ENCODE measurements at regions not wholly inside any gene's neighbourhood (a gene's known extent, or its start where the extent isn't known, plus 50 kb on each side); places are given as distances from the start of the nearest gene placed in this dataset.

- no peak for TF ChIP-seq CTCF (IDR thresholded peaks at IDR 0.05; ENCODE audit: borderline replicate concordance, control extremely low read depth, extremely low read depth, insufficient read depth, missing control alignments)
- DNase-seq (ENCODE audit: low spot score): no peak
- in situ Hi-C loops (cut with MboI; ENCODE audit: low sequenced_read_pairs, unreplicated experiment): no loop called here
These were observed 139.2 kb upstream of the SMIM23 start for GRCh38 chr5:171646102-171647042.

GRCh38 chr5:171647043-171647903 lies 138.3 kb upstream of the SMIM23 start:
- DNase-seq (ENCODE audit: low spot score): no peak
- no peak for TF ChIP-seq CTCF (IDR thresholded peaks at IDR 0.05; ENCODE audit: borderline replicate concordance, control extremely low read depth, extremely low read depth, insufficient read depth, missing control alignments)
- in situ Hi-C loops (cut with MboI; ENCODE audit: low sequenced_read_pairs, unreplicated experiment): no loop called here

GRCh38 chr5:171647904-171648260 lies 137.7 kb upstream of the SMIM23 start:
- in situ Hi-C loops (cut with MboI; ENCODE audit: low sequenced_read_pairs, unreplicated experiment): no loop called here
- no peak for TF ChIP-seq CTCF (IDR thresholded peaks at IDR 0.05; ENCODE audit: borderline replicate concordance, control extremely low read depth, extremely low read depth, insufficient read depth, missing control alignments)
- no peak for DNase-seq (ENCODE audit: low spot score)

GRCh38 chr5:171648279-171649074 lies 137.1 kb upstream of the SMIM23 start:
- DNase-seq (ENCODE audit: low spot score): no peak
- TF ChIP-seq CTCF (IDR thresholded peaks at IDR 0.05; ENCODE audit: borderline replicate concordance, control extremely low read depth, extremely low read depth, insufficient read depth, missing control alignments): no peak

GRCh38 chr5:171649075-171649401 lies 136.6 kb upstream of the SMIM23 start:
- in situ Hi-C loops (cut with MboI; ENCODE audit: low sequenced_read_pairs, unreplicated experiment): no loop called here
- no peak for DNase-seq (ENCODE audit: low spot score)
- no peak for TF ChIP-seq CTCF (IDR thresholded peaks at IDR 0.05; ENCODE audit: borderline replicate concordance, control extremely low read depth, extremely low read depth, insufficient read depth, missing control alignments)

More at GRCh38 chr5:171648279-171649074, 137.1 kb upstream of the SMIM23 start:
- in situ Hi-C loops (cut with MboI; ENCODE audit: low sequenced_read_pairs, unreplicated experiment): no loop called here

GRCh38 chr5:171650597-171650996 lies 135.0 kb upstream of the SMIM23 start:
- no peak for DNase-seq (ENCODE audit: low spot score)
- in situ Hi-C loops (cut with MboI; ENCODE audit: low sequenced_read_pairs, unreplicated experiment): no loop called here
- no peak for TF ChIP-seq CTCF (IDR thresholded peaks at IDR 0.05; ENCODE audit: borderline replicate concordance, control extremely low read depth, extremely low read depth, insufficient read depth, missing control alignments)

Measured in GM13976 (cell line).